ENCODE measurements at regions not wholly inside any gene's neighbourhood (a gene's known extent, or its start where the extent isn't known, plus 50 kb on each side); places are given as distances from the start of the nearest gene placed in this dataset.

- TF ChIP-seq, protein P1, sequence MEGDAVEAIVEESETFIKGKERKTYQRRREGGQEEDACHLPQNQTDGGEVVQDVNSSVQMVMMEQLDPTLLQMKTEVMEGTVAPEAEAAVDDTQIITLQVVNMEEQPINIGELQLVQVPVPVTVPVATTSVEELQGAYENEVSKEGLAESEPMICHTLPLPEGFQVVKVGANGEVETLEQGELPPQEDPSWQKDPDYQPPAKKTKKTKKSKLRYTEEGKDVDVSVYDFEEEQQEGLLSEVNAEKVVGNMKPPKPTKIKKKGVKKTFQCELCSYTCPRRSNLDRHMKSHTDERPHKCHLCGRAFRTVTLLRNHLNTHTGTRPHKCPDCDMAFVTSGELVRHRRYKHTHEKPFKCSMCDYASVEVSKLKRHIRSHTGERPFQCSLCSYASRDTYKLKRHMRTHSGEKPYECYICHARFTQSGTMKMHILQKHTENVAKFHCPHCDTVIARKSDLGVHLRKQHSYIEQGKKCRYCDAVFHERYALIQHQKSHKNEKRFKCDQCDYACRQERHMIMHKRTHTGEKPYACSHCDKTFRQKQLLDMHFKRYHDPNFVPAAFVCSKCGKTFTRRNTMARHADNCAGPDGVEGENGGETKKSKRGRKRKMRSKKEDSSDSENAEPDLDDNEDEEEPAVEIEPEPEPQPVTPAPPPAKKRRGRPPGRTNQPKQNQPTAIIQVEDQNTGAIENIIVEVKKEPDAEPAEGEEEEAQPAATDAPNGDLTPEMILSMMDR (IDR thresholded peaks at IDR 0.05), result no peak
- no peak for TF ChIP-seq POLR2A (IDR thresholded peaks at IDR 0.05)
Observed at GRCh38 chr4:97116511-97116910, 1026.8 kb downstream of the STPG2 start.
